GM20000 (cell line): ENCODE measurements at regions not wholly inside any gene's neighbourhood (a gene's known extent, or its start where the extent isn't known, plus 50 kb on each side); places are given as distances from the start of the nearest gene placed in this dataset.

ENCODE experiments used
- DNase-seq: peaks from one replicate; pipeline ENCODE4 v3.0.0; 2012; ENCODE audit warnings: low spot score
- TF ChIP-seq, protein P1 (sequence below): IDR thresholded peaks from 2 replicates; pipeline ENCODE4 v1.5.1; 2012; ENCODE audit warnings: mild to moderate bottlenecking, control low read depth; ENCODE audit errors: extremely low read depth, missing control alignments

DNA sequence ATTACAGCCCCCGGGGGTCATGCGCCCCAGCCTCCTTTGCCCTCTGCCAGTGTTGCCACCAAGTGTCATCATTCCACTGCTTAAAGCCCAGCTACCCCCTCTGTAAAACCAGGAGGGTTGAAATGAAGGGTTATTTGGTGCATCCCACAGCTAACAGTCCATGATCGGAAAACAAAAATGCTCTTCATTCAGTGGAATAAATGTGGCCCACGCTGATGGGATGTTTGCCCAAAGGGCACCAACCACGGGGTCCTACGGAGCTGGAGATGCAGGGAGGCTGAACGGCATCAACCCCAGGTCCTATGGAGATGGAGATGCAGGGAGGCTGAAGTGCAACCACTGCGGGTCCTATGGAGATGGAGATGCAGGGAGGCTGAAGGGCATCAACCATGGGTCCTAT is 218.5 kb upstream of the IRX1 start:
- TF ChIP-seq, protein P1, sequence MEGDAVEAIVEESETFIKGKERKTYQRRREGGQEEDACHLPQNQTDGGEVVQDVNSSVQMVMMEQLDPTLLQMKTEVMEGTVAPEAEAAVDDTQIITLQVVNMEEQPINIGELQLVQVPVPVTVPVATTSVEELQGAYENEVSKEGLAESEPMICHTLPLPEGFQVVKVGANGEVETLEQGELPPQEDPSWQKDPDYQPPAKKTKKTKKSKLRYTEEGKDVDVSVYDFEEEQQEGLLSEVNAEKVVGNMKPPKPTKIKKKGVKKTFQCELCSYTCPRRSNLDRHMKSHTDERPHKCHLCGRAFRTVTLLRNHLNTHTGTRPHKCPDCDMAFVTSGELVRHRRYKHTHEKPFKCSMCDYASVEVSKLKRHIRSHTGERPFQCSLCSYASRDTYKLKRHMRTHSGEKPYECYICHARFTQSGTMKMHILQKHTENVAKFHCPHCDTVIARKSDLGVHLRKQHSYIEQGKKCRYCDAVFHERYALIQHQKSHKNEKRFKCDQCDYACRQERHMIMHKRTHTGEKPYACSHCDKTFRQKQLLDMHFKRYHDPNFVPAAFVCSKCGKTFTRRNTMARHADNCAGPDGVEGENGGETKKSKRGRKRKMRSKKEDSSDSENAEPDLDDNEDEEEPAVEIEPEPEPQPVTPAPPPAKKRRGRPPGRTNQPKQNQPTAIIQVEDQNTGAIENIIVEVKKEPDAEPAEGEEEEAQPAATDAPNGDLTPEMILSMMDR: no peak
- no peak for DNase-seq

DNA sequence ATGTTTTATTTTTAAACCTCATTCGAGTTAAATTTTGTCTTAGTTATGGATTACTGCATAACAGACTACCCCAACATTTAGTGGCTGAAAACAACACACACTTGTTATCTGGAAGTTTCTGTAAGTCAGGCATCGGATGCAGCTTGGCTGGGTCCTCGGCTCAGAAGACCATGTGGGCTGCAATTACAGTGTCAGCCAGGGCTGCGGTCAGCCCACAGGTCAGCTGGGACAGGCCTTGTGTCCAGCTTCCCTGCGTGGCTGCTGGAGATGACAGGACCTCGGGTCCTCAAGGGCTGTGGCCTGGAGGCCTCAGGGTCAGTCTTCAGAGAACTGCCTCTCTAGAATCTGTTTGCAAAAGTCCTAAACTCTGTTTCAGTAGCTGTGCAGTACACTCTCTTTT is 219.0 kb upstream of the IRX1 start:
- no peak for DNase-seq
- TF ChIP-seq, protein P1: no peak

DNA sequence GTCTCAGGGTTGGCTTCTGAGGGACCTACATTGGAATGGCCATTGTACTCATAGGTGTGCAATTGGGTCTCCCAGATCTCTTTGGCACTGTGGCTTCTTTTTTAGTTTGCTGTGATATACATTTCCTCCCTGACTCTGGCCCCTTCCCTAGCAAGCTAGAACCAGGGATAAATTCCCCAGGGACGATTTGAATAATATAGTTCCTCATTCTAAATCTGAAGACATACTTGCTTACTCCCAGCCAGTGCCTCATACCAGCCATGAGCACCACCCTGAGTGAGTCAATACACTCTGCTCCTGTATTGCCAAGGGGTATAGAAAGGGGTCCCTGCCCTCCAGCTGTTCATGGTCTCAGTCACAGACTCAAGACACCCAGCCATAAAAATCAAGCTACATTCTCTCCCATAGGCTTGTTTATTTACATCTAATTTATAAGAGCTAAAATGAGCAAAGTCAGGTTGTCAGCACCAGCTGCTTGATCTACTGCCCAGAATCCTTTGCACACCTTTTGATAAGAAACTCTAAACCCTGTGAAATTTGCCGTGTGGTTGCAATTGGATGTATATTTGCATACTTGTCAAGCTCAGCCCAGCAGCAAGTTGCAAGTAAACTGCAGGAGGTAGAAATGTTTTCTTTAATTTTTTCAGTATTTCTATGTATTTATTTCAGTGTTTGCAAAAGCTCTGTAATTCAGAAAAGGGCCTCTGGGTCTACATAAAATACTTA is 219.9 kb upstream of the IRX1 start:
- TF ChIP-seq, protein P1: no peak
- DNase-seq: no peak

DNA sequence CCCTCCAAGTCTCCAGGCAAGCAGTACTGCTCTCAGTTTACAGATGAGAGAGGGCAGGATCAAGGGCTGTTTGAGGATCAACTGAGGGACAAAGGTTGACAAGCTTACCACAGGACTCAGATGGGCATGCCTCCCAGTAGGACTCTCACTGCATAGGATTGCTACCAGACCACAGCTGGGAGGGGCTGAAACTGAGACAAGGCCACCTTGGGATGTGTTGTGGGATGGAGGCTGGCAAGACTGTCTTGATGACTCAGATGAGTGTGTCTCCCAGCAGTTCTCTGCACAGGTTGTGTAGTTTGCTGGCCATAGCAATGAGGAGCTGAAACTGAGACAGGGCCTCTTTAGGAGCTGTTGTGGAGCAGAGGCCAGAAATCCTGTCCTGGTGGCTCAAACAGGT is 222.2 kb upstream of the IRX1 start:
- TF ChIP-seq, protein P1: no peak
- DNase-seq: no peak

DNA sequence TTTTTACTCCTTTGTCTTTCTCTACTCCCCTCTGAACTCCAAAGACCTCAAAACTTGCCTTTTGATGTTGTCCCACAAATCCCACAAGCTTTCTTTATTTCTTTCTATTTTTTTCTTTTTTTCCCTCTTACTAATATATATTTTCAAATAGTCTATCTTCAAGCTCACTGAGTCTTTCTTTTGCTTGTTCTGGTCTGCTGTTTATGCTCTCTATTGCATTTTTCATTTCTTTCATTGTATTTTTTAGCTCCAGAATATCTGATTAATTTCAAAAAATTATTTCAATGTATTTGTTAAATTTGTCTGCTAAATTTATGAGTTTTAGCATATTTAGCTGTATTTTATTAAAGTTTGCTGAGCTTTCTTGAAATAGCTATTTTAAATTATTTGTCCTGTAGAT is 223.3 kb upstream of the IRX1 start:
- TF ChIP-seq, protein P1: no peak
- DNase-seq: no peak

DNA sequence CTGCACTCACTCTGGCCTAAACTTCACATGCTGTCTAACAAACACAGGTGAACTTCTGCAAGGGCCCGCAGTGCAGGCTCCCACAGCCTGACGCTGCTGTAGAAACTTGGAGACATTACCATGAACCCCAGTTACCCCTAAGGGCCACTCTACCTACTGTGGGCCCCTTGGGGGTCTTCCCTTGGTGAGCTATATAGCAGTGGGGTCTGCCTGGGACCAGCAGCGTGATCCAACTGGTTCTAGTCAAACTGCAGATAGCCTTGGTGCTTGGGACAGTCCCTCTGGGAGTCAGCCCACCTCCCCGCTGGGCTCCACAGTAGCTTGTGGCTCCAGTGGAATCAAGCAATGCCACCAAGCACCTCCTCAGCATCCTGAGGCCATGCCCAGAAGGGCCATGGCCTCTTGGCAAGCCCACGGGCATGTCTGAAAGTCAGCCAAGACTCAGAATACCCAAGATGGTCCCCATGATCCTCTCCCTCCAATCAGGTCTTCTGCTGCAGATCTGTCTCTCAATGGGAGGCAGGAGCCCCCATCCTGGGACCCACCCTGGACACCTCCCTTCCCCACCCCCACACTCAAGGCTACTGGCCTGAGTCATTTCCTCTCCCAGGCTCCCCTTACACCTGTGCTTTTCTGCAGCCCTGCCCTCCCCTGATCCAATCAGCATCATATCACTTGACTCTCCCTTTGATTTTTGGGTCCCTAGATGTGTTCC is 230.0 kb upstream of the IRX1 start:
- TF ChIP-seq, protein P1: no peak
- no peak for DNase-seq

DNA sequence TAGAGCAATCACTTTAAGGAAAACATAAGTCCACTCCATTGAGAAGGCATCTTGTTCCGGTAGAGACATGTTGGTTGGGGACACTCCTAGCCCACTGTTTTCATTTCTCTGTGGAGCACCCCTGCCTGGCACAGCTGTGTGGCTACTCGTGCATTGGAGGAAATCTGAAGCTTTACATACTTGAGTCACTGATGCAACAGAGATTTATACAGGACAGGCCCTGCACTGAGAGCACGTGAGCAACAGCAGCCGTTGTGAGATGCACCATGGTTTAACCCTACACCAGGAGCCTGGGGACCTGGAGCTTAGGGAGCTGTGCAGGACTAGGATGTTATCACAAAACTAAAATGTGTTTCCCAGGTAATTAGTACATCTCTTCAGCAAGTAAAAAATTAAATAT is 230.7 kb upstream of the IRX1 start:
- TF ChIP-seq, protein P1: no peak
- no peak for DNase-seq
